Ovary (tissue), 3 donors: ENCODE measurements at regions not wholly inside any gene's neighbourhood (a gene's known extent, or its start where the extent isn't known, plus 50 kb on each side); places are given as distances from the start of the nearest gene placed in this dataset.

Source experiments
- EP300 ChIP-seq: sonication (generic); formaldehyde crosslinking; IDR thresholded peaks from one replicate; pipeline ENCODE4 v1.6.1; 2017; ENCODE audit warnings: antibody characterized with exemption
- TF ChIP-seq, protein P1 (sequence below), 3 donors: fragments of 450-650 bp in 2 of 3; fragments of 200-600 bp in 1 of 3; IDR thresholded peaks; one replicate each; pipeline versions ENCODE4 v1.5.1 to v1.8.0; 2016 to 2022; ENCODE audit warnings: antibody characterized with exemption in 3 of 3, mild to moderate bottlenecking in 1 of 3
- donor health status: DM: no; HTN: no; CAD: no.

DNA sequence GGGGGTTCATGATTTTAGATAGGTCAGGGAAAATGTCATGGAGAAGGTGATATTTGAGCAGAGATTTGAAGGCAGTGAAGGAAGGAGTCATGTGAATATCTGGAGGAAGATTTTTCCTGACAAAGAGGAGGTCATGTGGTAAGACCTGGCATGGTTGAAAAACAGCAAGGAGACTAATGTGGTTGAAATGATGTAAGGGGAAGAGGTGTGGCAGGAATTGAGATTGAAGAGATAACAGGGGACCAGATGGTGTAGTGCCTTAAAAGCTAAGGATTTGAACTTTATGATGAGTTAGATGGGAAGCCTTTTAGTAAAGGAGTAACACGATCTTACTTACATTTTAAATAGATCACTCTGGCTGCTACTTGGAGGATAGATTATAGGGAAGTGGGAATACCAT lies 210.9 kb downstream of the RTL9 start:
- TF ChIP-seq, protein P1, sequence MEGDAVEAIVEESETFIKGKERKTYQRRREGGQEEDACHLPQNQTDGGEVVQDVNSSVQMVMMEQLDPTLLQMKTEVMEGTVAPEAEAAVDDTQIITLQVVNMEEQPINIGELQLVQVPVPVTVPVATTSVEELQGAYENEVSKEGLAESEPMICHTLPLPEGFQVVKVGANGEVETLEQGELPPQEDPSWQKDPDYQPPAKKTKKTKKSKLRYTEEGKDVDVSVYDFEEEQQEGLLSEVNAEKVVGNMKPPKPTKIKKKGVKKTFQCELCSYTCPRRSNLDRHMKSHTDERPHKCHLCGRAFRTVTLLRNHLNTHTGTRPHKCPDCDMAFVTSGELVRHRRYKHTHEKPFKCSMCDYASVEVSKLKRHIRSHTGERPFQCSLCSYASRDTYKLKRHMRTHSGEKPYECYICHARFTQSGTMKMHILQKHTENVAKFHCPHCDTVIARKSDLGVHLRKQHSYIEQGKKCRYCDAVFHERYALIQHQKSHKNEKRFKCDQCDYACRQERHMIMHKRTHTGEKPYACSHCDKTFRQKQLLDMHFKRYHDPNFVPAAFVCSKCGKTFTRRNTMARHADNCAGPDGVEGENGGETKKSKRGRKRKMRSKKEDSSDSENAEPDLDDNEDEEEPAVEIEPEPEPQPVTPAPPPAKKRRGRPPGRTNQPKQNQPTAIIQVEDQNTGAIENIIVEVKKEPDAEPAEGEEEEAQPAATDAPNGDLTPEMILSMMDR (IDR thresholded peaks at IDR 0.05), result no peak
- TF ChIP-seq EP300, result no peak
